ENCODE measurements at regions not wholly inside any gene's neighbourhood (a gene's known extent, or its start where the extent isn't known, plus 50 kb on each side); places are given as distances from the start of the nearest gene placed in this dataset.

GRCh38 chr5:108639366-108639765 is 108.3 kb upstream of the FER start:
- TF ChIP-seq CTCF (IDR thresholded peaks at IDR 0.05; ENCODE audit: control extremely low read depth, extremely low read depth, low read depth, missing control alignments) = no peak
- POLR2A ChIA-PET = no interaction called here
- CTCF ChIA-PET = interaction anchor here (1.0 to 1.2 kb wide), 2 partner anchors 10 to 42 kb away, joined by 3 to 4 read pairs; no protein-coding TSS in a partner anchor
- no peak for DNase-seq (ENCODE audit: extremely low spot score)

- ChIA-PET CTCF (interaction anchor here (0.8 to 1.6 kb wide), 5 partner anchors 9 to 801 kb away, joined by 3 to 7 read pairs (median 3); no protein-coding TSS in a partner anchor), POLR2A (no interaction called here)
- TF ChIP-seq CTCF (IDR thresholded peaks at IDR 0.05; ENCODE audit: control extremely low read depth, extremely low read depth, low read depth, missing control alignments) = no peak
- DNase-seq (ENCODE audit: extremely low spot score) = no peak
These were observed 109.7 kb upstream of the FER start for GRCh38 chr5:108638021-108638420.

DNA sequence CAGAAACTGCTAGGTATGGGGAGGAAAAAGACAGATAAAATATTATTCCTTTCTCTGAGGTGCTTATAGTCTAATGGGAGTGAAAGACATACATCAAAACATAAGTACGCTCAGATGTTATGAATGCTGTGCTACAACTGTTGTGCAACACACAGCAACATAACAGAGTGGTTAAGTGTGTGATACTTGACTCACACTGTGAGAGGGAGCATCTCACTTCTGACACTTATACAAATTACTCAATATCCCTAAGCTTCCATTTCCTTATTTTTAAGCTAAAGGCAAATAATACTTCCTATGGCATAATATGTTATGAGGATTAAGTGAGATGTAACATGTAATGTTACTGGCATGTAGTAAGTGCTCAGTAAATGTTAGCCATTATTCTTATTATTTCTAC is 110.6 kb upstream of the FER start:
- CTCF ChIA-PET = interaction anchor here (0.7 to 1.6 kb wide), 6 partner anchors 10 to 802 kb away, joined by 3 to 7 read pairs (median 3); no protein-coding TSS in a partner anchor

DNA sequence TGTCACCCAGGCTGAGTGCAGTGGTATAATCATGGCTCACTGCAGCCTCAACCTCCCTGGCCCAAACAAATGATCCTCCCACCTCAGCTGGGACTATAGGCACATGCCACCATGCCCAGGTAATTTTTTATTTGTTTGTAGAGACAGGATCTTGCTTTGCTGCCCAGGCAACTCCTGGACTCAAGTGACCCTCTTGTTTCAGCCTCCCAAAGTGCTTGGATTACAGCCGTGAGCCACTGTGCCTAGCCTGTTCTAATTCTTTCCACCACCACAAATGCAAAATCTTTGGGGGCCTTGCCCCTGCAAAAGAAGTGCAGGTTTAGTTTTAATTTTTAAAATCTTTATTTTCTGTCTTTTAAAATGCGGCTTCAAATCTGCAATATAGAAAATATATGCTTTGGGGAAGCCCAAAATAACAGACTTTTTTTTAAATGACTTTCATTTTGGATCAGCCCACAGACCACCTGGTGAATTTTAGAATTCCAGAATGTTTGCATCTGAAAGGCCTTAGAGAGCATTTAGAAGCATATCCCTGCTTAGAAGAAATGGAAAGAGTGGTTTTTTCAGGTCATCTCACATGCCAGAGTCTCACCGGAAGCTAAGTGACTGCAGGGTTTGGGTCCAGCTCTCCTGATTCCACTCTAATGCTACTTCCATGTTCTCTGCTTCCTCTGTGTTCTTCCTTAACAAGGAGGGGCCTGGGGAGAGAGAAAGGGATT is 111.4 kb upstream of the FER start:
- TF ChIP-seq CTCF (IDR thresholded peaks at IDR 0.05; ENCODE audit: control extremely low read depth, extremely low read depth, low read depth, missing control alignments) = no peak
- DNase-seq (ENCODE audit: extremely low spot score) = no peak
- POLR2A ChIA-PET = no interaction called here
- CTCF ChIA-PET = interaction anchor here (0.6 kb wide), 1 partner anchor 115 kb away, joined by 3 read pairs; no protein-coding TSS in a partner anchor

More for the DNA sequence above, 110.6 kb upstream of the FER start:
- POLR2A ChIA-PET = no interaction called here
- no peak for TF ChIP-seq CTCF (IDR thresholded peaks at IDR 0.05; ENCODE audit: control extremely low read depth, extremely low read depth, low read depth, missing control alignments)
- DNase-seq (ENCODE audit: extremely low spot score) = no peak

DNA sequence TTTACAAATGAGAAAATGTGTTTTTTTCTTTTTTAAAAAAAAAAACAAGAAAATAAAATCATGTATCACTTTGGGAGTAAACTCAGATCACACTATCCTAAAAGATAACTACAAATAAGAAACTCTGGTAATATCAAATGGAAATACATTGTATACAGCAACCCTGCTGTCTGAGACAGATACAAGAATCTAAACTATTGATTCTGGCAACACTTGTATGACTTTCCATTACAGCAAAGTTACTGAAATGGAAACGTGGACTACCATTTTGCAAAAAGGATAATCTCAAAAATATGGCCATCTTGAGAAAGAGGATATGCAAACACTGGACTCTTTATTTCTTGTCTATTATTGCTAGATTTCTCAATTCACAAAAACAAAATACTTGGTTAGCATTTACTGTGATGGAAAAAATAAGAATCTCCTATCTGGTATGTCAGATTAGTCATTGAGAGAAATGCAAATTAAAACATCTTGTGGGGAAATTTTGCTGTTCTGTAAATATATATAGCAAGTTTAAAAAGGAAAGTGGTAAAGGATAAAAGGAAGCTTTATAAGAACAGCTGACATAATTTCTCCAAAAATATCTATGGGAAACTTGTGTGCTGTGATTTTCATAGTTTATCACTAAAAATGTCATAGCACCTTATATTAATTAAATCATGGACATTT is 112.9 kb upstream of the FER start:
- CTCF ChIA-PET = interaction anchor here (1.5 to 4.1 kb wide), 2 partner anchors 7 to 694 kb away, joined by 3 to 39 read pairs; no protein-coding TSS in a partner anchor
- peak; percentile 35 for DNase-seq (ENCODE audit: extremely low spot score)
- no peak for TF ChIP-seq CTCF (IDR thresholded peaks at IDR 0.05; ENCODE audit: control extremely low read depth, extremely low read depth, low read depth, missing control alignments)
- POLR2A ChIA-PET = interaction anchor here (0.7 kb wide), 1 partner anchor 254 kb away, joined by 3 read pairs; no protein-coding TSS in a partner anchor

- DNase-seq (ENCODE audit: extremely low spot score) = no peak
- ChIA-PET POLR2A (interaction anchor here (0.7 kb wide), 1 partner anchor 254 kb away, joined by 3 read pairs; no protein-coding TSS in a partner anchor), CTCF (interaction anchor here (4.1 kb wide), 1 partner anchor 8 kb away, joined by 39 read pairs; no protein-coding TSS in a partner anchor)
- no peak for TF ChIP-seq CTCF (IDR thresholded peaks at IDR 0.05; ENCODE audit: control extremely low read depth, extremely low read depth, low read depth, missing control alignments)
These were observed 113.6 kb upstream of the FER start for GRCh38 chr5:108634010-108634616.

Measured in GM10248 (cell line).